ENCODE measurements at regions not wholly inside any gene's neighbourhood (a gene's known extent, or its start where the extent isn't known, plus 50 kb on each side); places are given as distances from the start of the nearest gene placed in this dataset.

GRCh38 chr2:18784245-18784644, 194.9 kb upstream of the NT5C1B start:
- H3K4me3 ChIP-seq = no peak overlapping the region
- no peaks in the 10 kb centered on the region for H3K36me3 ChIP-seq
- no peaks in the 10 kb centered on the region for H3K9me3 ChIP-seq
- TF ChIP-seq CTCF (IDR thresholded peaks at IDR 0.05) = no peak
- intact Hi-C loops (cut with DNase I) = no loop called here
- no peak for DNase-seq
- H3K27ac ChIP-seq = no peak overlapping the region
- ATAC-seq = no peak
- peaks cover 0 to 6% (median 0%) of the 10 kb centered on the region in 3 donors for H3K4me1 ChIP-seq
- no peaks in the 10 kb centered on the region for H3K27me3 ChIP-seq
- WGBS, 2 donors = 82 to 89% methylated on average over 2 of the region's 2 CpGs
- no peak for FAIRE-seq

- no peaks in the 10 kb centered on the region for H3K9me3 ChIP-seq
- ATAC-seq (no peak), FAIRE-seq (no peak), DNase-seq (no peak)
- no peak overlapping the region for H3K27ac ChIP-seq
- no peaks in the 10 kb centered on the region for H3K4me1 ChIP-seq
- H3K36me3 ChIP-seq = no peaks in the 10 kb centered on the region
- H3K27me3 ChIP-seq = no peaks in the 10 kb centered on the region
- no peak for TF ChIP-seq CTCF (IDR thresholded peaks at IDR 0.05)
- intact Hi-C loops (cut with DNase I) = no loop called here
- H3K4me3 ChIP-seq = no peak overlapping the region
- WGBS, 2 donors = 85 to 88% methylated on average over 1 of the region's 1 CpG
These were observed 192.3 kb upstream of the NT5C1B start for GRCh38 chr2:18781541-18782280.

GRCh38 chr2:18777250-18777812, 188.0 kb upstream of the NT5C1B start:
- H3K36me3 ChIP-seq = no peaks in the 10 kb centered on the region
- no peak overlapping the region for H3K4me3 ChIP-seq
- ATAC-seq = no peak
- no peaks in the 10 kb centered on the region for H3K9me3 ChIP-seq
- no peak for FAIRE-seq
- H3K27ac ChIP-seq = no peak overlapping the region
- TF ChIP-seq CTCF (IDR thresholded peaks at IDR 0.05) = no peak
- H3K27me3 ChIP-seq = no peaks in the 10 kb centered on the region
- no peaks in the 10 kb centered on the region for H3K4me1 ChIP-seq
- intact Hi-C loops (cut with DNase I) = no loop called here
- DNase-seq = no peak
- WGBS, 2 donors = 69 to 75% methylated on average over 2 of the region's 2 CpGs

- no peak for DNase-seq
- no peak for FAIRE-seq
- Histone ChIP-seq H3K4me1 (no peaks in the 10 kb centered on the region), H3K27ac (no peak overlapping the region), H3K4me3 (no peak overlapping the region), H3K9me3 (no peaks in the 10 kb centered on the region), H3K36me3 (no peaks in the 10 kb centered on the region), H3K27me3 (no peaks in the 10 kb centered on the region)
- no peak for ATAC-seq
- WGBS, 2 donors = 78 to 83% methylated on average over 1 of the region's 1 CpG
- TF ChIP-seq CTCF (IDR thresholded peaks at IDR 0.05) = no peak
- intact Hi-C loops (cut with DNase I) = no loop called here
These were observed 181.8 kb upstream of the NT5C1B start for GRCh38 chr2:18771212-18771611.

- peaks cover 0 to 7% (median 0%) of the 10 kb centered on the region in 3 donors for H3K4me1 ChIP-seq
- H3K4me3 ChIP-seq = no peak overlapping the region
- DNase-seq = no peak
- 93 to 97% methylated on average over 1 of the region's 1 CpG for WGBS, 2 donors
- H3K27ac ChIP-seq = no peak overlapping the region
- no peak for ATAC-seq
- intact Hi-C loops (cut with DNase I) = no loop called here
- no peak for FAIRE-seq
- TF ChIP-seq CTCF (IDR thresholded peaks at IDR 0.05) = no peak
- H3K36me3 ChIP-seq = no peaks in the 10 kb centered on the region
- no peaks in the 10 kb centered on the region for H3K27me3 ChIP-seq
- no peaks in the 10 kb centered on the region for H3K9me3 ChIP-seq
These were observed 174.0 kb upstream of the NT5C1B start for GRCh38 chr2:18763338-18763737.

All from pancreas (tissue), 10 donors.